ENCODE measurements at regions not wholly inside any gene's neighbourhood (a gene's known extent, or its start where the extent isn't known, plus 50 kb on each side); places are given as distances from the start of the nearest gene placed in this dataset.

GRCh38 chr5:71946343-71947030, 160.8 kb upstream of the MAP1B start:
- TF ChIP-seq CTCF (IDR thresholded peaks at IDR 0.05): no peak
- TF ChIP-seq POLR2AphosphoS5 (IDR thresholded peaks at IDR 0.05): no peak
- TF ChIP-seq POLR2A (IDR thresholded peaks at IDR 0.05; ENCODE audit: low read depth): no peak

All from esophagus muscularis mucosa (tissue), 3 donors.